Peyer's patch (tissue), 4 donors: ENCODE measurements at regions not wholly inside any gene's neighbourhood (a gene's known extent, or its start where the extent isn't known, plus 50 kb on each side); places are given as distances from the start of the nearest gene placed in this dataset.

Source experiments
- POLR2A ChIP-seq, 2 donors: fragments of 450-650 bp; IDR thresholded peaks; one replicate each; pipeline ENCODE4 v1.5.1; 2017; ENCODE audit warnings: antibody characterized with exemption in 2 of 2, mild to moderate bottlenecking in 2 of 2, moderate library complexity in 2 of 2
- TF ChIP-seq, protein P1 (sequence below), 6 experiments: fragments of 450-650 bp in 4 of 6; fragments of 200-600 bp in 2 of 6; sonication (generic) in 1 of 6; IDR thresholded peaks; one replicate each; pipeline ENCODE4 v1.5.1; 2017 to 2019; ENCODE audit warnings: antibody characterized with exemption in 6 of 6, mild to moderate bottlenecking in 3 of 6, moderate library complexity in 1 of 6

GRCh38 chr18:30527917-30528316 lies 514.6 kb downstream of the DSC3 start:
- TF ChIP-seq, protein P1, sequence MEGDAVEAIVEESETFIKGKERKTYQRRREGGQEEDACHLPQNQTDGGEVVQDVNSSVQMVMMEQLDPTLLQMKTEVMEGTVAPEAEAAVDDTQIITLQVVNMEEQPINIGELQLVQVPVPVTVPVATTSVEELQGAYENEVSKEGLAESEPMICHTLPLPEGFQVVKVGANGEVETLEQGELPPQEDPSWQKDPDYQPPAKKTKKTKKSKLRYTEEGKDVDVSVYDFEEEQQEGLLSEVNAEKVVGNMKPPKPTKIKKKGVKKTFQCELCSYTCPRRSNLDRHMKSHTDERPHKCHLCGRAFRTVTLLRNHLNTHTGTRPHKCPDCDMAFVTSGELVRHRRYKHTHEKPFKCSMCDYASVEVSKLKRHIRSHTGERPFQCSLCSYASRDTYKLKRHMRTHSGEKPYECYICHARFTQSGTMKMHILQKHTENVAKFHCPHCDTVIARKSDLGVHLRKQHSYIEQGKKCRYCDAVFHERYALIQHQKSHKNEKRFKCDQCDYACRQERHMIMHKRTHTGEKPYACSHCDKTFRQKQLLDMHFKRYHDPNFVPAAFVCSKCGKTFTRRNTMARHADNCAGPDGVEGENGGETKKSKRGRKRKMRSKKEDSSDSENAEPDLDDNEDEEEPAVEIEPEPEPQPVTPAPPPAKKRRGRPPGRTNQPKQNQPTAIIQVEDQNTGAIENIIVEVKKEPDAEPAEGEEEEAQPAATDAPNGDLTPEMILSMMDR (IDR thresholded peaks at IDR 0.05), result no peak
- no peak for TF ChIP-seq POLR2A (IDR thresholded peaks at IDR 0.05)
